Esophagus squamous epithelium (tissue), 4 donors: ENCODE measurements at regions not wholly inside any gene's neighbourhood (a gene's known extent, or its start where the extent isn't known, plus 50 kb on each side); places are given as distances from the start of the nearest gene placed in this dataset.

Source experiments
- POLR2A ChIP-seq, 4 donors: fragments of 450-650 bp; IDR thresholded peaks; one replicate each; pipeline ENCODE4 v1.6.1; 2017; ENCODE audit warnings: antibody characterized with exemption in 4 of 4, mild to moderate bottlenecking in 4 of 4, moderate library complexity in 3 of 4
- TF ChIP-seq, protein P1 (sequence below), 6 experiments: fragments of 450-650 bp in 4 of 6; fragments of 200-600 bp in 2 of 6; sonication (generic) in 2 of 6; IDR thresholded peaks; one replicate each; pipeline ENCODE4 v1.5.1; 2016 to 2019; ENCODE audit warnings: antibody characterized with exemption in 6 of 6, mild to moderate bottlenecking in 4 of 6, moderate library complexity in 4 of 6

DNA sequence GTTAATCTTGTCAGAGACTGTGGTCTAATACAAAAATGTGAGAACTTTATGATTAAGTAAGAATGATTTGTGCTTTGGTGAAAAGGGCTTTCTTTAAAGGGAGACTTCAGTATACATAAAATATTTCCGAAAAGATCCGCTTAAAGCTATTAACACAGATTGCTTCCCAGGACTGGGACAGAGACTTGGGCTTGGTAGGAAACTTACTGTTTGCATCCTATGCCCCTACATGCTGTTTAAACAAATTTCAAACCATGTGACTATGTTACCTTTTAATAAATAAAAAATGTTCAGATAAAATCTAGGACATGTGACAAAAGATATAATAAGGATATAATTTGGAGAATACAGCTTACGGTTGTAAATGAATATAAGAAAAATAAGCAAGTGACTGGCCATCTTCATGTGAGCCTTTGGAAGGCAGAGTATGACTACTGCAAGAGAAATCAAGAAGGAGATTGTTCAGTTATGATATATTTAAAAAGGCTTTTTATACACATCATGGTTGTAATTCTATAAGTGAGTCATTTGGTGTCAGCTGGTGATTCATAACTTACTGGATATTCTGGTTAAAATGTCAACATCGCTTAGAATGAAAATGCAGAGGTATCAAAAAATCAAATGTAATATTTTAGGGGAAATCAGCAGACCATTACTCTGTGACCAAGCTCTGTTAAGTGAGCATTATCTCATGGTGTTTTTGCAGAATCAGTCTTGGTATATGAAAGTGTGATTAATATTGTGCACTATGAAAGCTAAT, 234.7 kb upstream of the E2F7 start:
- TF ChIP-seq POLR2A (IDR thresholded peaks at IDR 0.05), result no peak
- TF ChIP-seq, protein P1, sequence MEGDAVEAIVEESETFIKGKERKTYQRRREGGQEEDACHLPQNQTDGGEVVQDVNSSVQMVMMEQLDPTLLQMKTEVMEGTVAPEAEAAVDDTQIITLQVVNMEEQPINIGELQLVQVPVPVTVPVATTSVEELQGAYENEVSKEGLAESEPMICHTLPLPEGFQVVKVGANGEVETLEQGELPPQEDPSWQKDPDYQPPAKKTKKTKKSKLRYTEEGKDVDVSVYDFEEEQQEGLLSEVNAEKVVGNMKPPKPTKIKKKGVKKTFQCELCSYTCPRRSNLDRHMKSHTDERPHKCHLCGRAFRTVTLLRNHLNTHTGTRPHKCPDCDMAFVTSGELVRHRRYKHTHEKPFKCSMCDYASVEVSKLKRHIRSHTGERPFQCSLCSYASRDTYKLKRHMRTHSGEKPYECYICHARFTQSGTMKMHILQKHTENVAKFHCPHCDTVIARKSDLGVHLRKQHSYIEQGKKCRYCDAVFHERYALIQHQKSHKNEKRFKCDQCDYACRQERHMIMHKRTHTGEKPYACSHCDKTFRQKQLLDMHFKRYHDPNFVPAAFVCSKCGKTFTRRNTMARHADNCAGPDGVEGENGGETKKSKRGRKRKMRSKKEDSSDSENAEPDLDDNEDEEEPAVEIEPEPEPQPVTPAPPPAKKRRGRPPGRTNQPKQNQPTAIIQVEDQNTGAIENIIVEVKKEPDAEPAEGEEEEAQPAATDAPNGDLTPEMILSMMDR (IDR thresholded peaks at IDR 0.05), result no peak
